ENCODE measurements at regions not wholly inside any gene's neighbourhood (a gene's known extent, or its start where the extent isn't known, plus 50 kb on each side); places are given as distances from the start of the nearest gene placed in this dataset.
"Not testable (repeated sequence)": the region's sequence is repeated elsewhere in the genome, so short reads cannot be mapped to it uniquely, and the experiment has no call there.

GRCh38 chr6:144515761-144516160 is 230.6 kb downstream of the UTRN start:
- Mint-ChIP-seq H3K4me3 (no peak overlapping the region), H3K27me3 (no peaks in the 10 kb centered on the region), H3K36me3 (ENCODE audit: low read depth) (peaks cover 47% of the 10 kb centered on the region), H3K9me3 (no peaks in the 10 kb centered on the region), H3K27ac (no peak overlapping the region), H3K4me1 (ENCODE audit: low read depth) (no peaks in the 10 kb centered on the region)

GRCh38 chr6:144519426-144519825 is 234.3 kb downstream of the UTRN start:
- no peaks in the 10 kb centered on the region for H3K4me1 Mint-ChIP-seq (ENCODE audit: low read depth)
- H3K9me3 Mint-ChIP-seq: no peaks in the 10 kb centered on the region
- H3K27me3 Mint-ChIP-seq: no peaks in the 10 kb centered on the region
- H3K27ac Mint-ChIP-seq: no peak overlapping the region
- peaks cover 43% of the 10 kb centered on the region for H3K36me3 Mint-ChIP-seq (ENCODE audit: low read depth)
- H3K4me3 Mint-ChIP-seq: no peak overlapping the region

DNA sequence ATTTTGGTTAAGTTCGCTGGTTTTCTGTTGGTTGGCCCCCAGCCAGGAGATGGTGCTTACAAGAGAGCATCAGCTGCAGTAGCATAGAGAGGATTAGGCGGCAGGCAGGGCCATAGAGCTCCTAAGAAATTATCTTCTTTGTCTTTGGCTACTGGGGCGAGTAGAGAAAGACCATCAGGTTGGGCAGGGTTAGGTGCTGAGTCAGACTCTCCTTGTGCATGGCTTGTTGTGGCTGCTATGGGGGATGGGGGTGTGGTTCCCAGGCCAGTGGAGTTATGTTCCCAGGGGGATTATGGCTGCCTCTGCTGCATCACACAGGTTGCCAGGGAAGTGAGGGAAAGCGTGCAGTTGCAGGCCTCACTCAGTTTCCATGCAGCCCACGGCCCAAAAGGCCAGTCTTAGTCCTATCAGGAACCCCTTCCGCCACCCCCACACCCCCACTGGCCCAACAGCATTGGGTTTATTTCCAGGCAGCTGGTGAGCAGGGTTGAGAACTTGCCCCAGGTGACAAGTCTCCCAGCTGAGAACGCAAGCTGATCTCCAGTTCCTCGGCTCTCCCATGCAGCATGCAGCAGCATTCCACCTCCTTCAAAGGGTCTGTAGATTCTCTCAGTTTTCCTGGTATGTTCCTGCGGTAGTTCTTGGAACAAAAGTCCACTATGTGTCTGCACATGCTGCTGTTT is 243.7 kb downstream of the UTRN start:
- H3K4me3 Mint-ChIP-seq: no peak overlapping the region
- no peaks in the 10 kb centered on the region for H3K9me3 Mint-ChIP-seq
- no peaks in the 10 kb centered on the region for H3K4me1 Mint-ChIP-seq (ENCODE audit: low read depth)
- H3K27me3 Mint-ChIP-seq: no peaks in the 10 kb centered on the region
- H3K36me3 Mint-ChIP-seq (ENCODE audit: low read depth): peaks cover 62% of the 10 kb centered on the region
- no peak overlapping the region for H3K27ac Mint-ChIP-seq

DNA sequence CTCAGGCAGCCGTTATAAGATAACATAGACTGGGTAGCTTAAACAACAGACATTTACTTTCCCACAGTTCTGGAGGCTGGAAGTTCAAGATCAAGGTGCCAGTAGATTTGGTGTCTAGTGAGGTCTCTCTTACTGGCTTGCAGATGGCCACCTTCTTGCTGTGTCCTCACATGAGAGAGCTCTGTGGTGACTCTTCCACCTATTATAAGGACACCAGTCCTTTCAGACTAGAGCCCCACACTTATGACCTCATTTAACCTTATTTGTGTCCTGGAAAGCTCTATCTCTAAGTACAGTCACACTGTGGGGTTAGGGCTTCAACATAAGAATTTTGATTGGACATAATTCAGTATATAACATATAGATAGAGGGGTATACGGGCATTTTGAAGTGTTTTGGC is 245.0 kb downstream of the UTRN start:
- H3K4me3 Mint-ChIP-seq: no peak overlapping the region
- H3K4me1 Mint-ChIP-seq (ENCODE audit: low read depth): no peaks in the 10 kb centered on the region
- H3K27me3 Mint-ChIP-seq: no peaks in the 10 kb centered on the region
- peaks cover 63% of the 10 kb centered on the region for H3K36me3 Mint-ChIP-seq (ENCODE audit: low read depth)
- H3K27ac Mint-ChIP-seq: no peak overlapping the region
- H3K9me3 Mint-ChIP-seq: no peaks in the 10 kb centered on the region

DNA sequence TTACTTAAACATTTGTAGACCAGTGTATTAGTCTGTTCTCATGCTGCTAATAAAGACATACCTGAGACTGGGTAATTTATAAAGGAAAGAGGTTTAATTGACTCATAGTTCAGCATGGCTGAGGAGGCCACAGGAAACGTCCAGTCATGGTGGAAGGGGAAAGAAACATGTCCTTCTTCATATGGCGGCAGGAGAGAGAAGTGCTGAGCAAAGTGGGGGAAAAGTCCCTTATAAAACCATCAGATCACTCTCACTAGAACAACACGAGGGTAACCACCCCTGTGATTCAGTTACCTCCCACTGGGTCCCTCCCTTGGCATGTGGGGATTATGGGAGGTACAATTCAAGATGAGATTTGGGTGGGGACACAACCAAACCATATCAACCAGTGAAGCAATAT is 247.1 kb downstream of the UTRN start:
- Mint-ChIP-seq H3K36me3 (ENCODE audit: low read depth) (peaks cover 48% of the 10 kb centered on the region), H3K27ac (peak overlapping the region; percentile 10)
- not testable (repeated sequence) for H3K9me3 Mint-ChIP-seq; H3K4me3 Mint-ChIP-seq; H3K4me1 Mint-ChIP-seq (ENCODE audit: low read depth); H3K27me3 Mint-ChIP-seq

DNA sequence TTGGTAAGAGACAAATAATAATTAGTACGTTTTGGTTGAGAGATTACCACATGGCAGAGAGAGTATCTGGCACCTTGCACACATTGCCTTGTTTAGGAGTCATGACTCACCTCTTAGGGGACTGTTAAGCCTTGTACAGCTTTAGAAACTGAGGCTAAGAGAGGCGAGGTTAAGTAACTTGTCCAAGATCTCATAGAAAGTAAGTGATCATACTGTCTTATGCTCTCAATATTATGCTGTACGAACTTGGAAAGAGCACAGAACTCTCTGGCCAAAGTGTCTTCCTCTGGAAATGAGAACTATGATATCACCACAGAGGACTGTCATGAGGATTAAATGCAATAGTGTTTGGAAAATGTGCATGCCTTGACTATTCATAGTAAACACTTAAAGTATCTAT is 249.0 kb downstream of the UTRN start:
- Mint-ChIP-seq H3K9me3 (no peaks in the 10 kb centered on the region), H3K27ac (no peak overlapping the region), H3K4me3 (no peak overlapping the region), H3K4me1 (ENCODE audit: low read depth) (no peaks in the 10 kb centered on the region), H3K27me3 (no peaks in the 10 kb centered on the region), H3K36me3 (ENCODE audit: low read depth) (peaks cover 48% of the 10 kb centered on the region)

DNA sequence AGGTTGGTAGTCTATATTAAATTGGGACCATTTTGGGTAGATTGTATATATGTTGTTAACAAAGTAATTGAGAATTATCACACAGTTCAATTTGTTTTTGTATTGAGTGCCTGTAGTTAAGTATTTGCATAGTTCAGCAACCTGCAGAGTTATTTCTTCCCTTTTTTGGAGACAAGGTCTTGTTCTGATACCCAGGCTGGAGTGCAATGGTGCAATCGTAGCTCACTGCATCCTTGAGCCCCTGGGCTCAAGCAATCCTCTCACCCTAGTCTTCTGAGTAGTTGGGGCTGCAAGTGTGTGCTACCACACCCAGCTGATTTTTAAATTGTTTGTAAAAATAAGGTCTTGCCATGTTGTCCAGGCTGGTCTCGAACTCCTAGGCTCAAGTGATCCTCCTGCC is 250.5 kb downstream of the UTRN start:
- Mint-ChIP-seq H3K9me3 (no peaks in the 10 kb centered on the region), H3K4me1 (ENCODE audit: low read depth) (no peaks in the 10 kb centered on the region), H3K36me3 (ENCODE audit: low read depth) (peaks cover 47% of the 10 kb centered on the region), H3K27ac (no peak overlapping the region), H3K27me3 (no peaks in the 10 kb centered on the region), H3K4me3 (no peak overlapping the region)

DNA sequence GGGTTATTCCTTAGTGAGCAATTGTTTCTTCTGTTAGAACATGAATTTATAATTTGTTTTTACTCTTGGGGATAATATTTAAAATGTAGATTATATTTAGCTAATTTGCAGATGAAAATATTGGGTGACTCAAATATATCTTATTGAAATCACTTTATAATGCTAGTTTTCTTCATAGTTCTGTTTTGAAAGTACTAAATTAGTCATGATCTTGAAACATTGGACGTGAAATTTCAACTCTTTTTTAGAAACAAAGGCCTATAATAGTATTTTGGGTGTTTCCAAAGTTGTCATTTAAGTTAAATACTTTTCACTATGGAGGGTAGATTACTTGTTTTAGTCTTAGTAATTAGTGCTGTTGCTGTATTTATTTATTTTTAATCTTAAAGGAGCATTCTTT is 250.9 kb downstream of the UTRN start:
- H3K27me3 Mint-ChIP-seq: no peaks in the 10 kb centered on the region
- no peaks in the 10 kb centered on the region for H3K9me3 Mint-ChIP-seq
- no peak overlapping the region for H3K27ac Mint-ChIP-seq
- H3K36me3 Mint-ChIP-seq (ENCODE audit: low read depth): peaks cover 46% of the 10 kb centered on the region
- no peak overlapping the region for H3K4me3 Mint-ChIP-seq
- H3K4me1 Mint-ChIP-seq (ENCODE audit: low read depth): no peaks in the 10 kb centered on the region

DNA sequence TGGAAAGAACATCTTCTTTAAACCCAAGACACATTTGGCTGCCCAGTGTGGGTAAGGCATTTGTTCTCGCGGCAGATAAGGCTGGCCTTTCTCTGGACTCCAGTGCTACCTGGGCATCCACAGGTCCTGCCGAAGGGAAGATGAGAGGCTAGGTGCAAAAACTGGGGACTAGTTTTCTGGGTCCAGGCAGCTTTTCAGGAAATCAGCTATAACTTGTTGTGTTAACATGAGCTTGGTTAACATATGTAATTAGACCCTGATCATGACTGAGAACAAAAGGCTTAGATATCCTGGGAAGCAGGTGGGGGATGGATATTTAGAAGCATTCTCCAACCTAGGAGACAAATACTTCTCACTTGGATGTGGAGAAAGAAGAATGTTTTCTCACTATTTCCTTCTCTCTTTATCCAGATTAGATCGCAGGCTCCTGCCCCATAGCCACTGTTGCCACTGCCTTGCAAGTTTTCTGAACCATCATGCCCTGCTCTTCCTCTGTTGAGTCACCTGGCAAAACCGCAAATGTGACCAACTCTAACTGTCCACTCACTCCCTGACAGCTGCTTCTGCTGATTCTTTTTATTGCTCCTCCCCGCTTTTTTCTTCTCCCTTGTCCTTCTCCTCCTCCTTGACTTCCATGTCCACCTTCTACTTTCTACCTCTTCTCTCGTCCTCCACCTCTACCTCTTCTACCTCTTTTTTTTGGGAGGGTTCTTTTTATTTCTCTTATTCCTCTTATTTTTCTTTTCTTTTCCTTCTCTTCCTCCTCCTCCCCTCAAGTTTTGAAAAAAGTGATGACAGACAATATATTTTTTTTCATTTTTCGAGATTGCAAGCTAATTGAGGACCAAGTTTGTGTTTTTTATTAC is 258.1 kb downstream of the UTRN start:
- H3K9me3 Mint-ChIP-seq: no peaks in the 10 kb centered on the region
- peak overlapping the region; percentile 57 for H3K27ac Mint-ChIP-seq
- H3K36me3 Mint-ChIP-seq (ENCODE audit: low read depth): peaks cover 60% of the 10 kb centered on the region
- H3K4me3 Mint-ChIP-seq: no peak overlapping the region
- H3K4me1 Mint-ChIP-seq (ENCODE audit: low read depth): peaks cover 5% of the 10 kb centered on the region
- no peaks in the 10 kb centered on the region for H3K27me3 Mint-ChIP-seq

GRCh38 chr6:144544266-144544830 is 259.2 kb downstream of the UTRN start:
- H3K27me3 Mint-ChIP-seq: no peaks in the 10 kb centered on the region

GRCh38 chr6:144546807-144547206 is 261.7 kb downstream of the UTRN start:
- H3K9me3 Mint-ChIP-seq: no peaks in the 10 kb centered on the region
- peaks cover 5% of the 10 kb centered on the region for H3K4me1 Mint-ChIP-seq (ENCODE audit: low read depth)
- H3K27ac Mint-ChIP-seq: no peak overlapping the region
- H3K27me3 Mint-ChIP-seq: no peaks in the 10 kb centered on the region
- H3K4me3 Mint-ChIP-seq: no peak overlapping the region
- H3K36me3 Mint-ChIP-seq (ENCODE audit: low read depth): peaks cover 68% of the 10 kb centered on the region

More at GRCh38 chr6:144544266-144544830, 259.2 kb downstream of the UTRN start:
- peaks cover 62% of the 10 kb centered on the region for H3K36me3 Mint-ChIP-seq (ENCODE audit: low read depth)
- H3K9me3 Mint-ChIP-seq: no peaks in the 10 kb centered on the region
- no peak overlapping the region for H3K4me3 Mint-ChIP-seq
- H3K27ac Mint-ChIP-seq: no peak overlapping the region
- peaks cover 5% of the 10 kb centered on the region for H3K4me1 Mint-ChIP-seq (ENCODE audit: low read depth)

DNA sequence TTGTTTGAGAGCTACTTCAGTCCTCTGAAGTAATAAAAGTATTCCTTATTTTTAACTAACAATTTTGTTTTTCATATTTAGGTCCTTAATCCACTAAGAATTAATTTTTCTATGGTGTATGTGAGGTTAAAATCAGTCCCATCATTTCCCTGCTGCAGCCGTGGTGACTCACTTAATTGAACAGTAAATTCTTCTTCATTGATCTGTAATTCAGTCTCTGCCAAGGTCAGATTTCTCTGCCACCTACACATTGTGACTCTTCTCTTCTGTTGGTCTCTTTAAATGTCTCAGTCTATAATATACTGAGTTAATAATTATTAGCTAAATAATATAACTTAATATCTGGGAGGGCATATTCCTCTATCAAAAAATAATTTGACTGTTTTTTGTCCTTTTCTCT is 262.3 kb downstream of the UTRN start:
- H3K4me3 Mint-ChIP-seq: no peak overlapping the region
- H3K4me1 Mint-ChIP-seq (ENCODE audit: low read depth): peaks cover 5% of the 10 kb centered on the region
- peaks cover 69% of the 10 kb centered on the region for H3K36me3 Mint-ChIP-seq (ENCODE audit: low read depth)
- H3K27me3 Mint-ChIP-seq: no peaks in the 10 kb centered on the region
- no peak overlapping the region for H3K27ac Mint-ChIP-seq
- no peaks in the 10 kb centered on the region for H3K9me3 Mint-ChIP-seq

DNA sequence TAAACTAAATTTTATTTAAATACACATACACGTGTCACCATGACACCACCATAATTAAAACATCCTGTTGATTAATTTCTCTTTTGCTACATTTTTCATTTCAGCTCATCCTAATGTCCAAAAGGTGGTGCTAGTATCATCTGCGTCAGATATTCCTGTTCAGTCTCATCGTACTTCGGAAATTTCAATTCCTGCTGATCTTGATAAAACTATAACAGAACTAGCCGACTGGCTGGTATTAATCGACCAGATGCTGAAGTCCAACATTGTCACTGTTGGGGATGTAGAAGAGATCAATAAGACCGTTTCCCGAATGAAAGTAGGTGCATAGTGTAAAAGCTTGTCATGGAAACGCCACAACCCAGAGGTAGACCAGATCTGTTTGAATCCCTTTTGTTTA is 263.4 kb downstream of the UTRN start:
- Mint-ChIP-seq H3K4me1 (ENCODE audit: low read depth) (peaks cover 2% of the 10 kb centered on the region), H3K36me3 (ENCODE audit: low read depth) (peaks cover 68% of the 10 kb centered on the region), H3K9me3 (no peaks in the 10 kb centered on the region), H3K4me3 (no peak overlapping the region), H3K27ac (no peak overlapping the region), H3K27me3 (no peaks in the 10 kb centered on the region)

- Mint-ChIP-seq H3K27ac (no peak overlapping the region), H3K9me3 (no peaks in the 10 kb centered on the region), H3K27me3 (no peaks in the 10 kb centered on the region), H3K4me3 (no peak overlapping the region), H3K4me1 (ENCODE audit: low read depth) (peaks cover 1% of the 10 kb centered on the region), H3K36me3 (ENCODE audit: low read depth) (peaks cover 69% of the 10 kb centered on the region)
These were observed 265.0 kb downstream of the UTRN start for GRCh38 chr6:144549837-144550747.
